Hematopoietic multipotent progenitor cell treated with erythropoietin and hydrocortisone succinate and interleukin-3 and kit ligand, for 4 days (in vitro differentiated cells): ENCODE measurements at regions not wholly inside any gene's neighbourhood (a gene's known extent, or its start where the extent isn't known, plus 50 kb on each side); places are given as distances from the start of the nearest gene placed in this dataset.
A peak's percentile ranks its signal among the peaks of the same experiment; 100 is the strongest.
"Not testable (repeated sequence)": the region's sequence is repeated elsewhere in the genome, so short reads cannot be mapped to it uniquely, and the experiment has no call there.

Experiments used
- DNase-seq: peaks from one replicate; pipeline ENCODE4 v3.0.0-alpha.2; 2015

DNA sequence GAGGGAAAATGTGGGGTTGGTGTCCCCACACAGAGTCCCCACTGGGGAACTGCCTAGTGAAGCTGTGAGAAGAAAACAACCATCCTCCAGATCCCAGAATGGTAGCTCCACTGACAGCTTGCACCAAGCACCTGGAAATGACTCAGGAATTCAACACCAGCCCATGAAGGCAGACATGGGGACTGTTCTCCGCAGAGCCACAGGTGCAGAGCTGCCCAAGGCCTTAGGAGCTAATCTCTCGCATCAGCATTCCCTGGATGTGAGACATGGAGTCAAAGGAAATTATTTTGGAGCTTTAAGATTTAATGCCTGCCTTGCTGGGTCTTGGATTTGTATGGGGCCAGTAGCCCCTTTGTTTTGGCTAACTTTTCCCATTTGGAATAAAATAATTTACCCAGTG lies 367.9 kb downstream of the FAM133A start:
- DNase-seq, result no peak

- no peak for DNase-seq
Measured at GRCh38 chrX:94045724-94046123, 371.7 kb downstream of the FAM133A start.

DNA sequence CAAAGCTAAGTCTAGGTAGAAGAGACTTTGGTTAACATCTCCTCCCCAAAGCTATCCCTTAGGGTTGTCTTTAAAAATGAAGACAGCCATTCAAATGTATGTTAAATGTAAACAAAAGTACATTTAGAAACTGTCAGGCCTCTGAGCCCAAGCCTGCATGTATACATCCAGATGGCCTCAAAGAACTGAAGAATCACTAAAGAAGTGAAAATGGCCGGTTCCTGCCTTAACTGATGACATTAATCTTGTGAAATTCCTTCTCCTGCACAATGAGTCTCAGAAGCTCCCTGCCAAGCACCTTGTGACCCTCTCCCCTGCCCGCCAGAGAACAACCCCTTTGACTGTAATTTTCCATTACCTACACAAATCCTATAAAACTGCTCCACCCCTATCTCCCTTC lies 377.9 kb downstream of the FAM133A start:
- no peak for DNase-seq

DNA sequence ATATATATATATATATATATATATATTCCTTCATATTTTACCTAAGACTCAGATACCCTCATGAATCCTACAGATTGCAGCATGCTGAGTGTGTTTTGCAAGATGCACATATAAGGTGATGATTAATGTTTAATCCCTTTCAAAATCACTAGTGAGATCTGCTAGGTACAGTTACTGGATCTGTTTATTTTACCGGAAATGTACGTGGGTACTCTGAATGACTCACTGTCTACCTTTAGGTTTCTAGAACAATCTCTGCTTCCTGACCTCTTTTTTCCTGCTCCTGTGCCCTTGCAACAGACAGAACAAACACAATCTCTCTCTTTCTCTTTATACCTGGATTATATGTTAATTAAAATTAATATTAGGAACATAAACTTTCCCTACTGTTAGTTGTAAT lies 379.6 kb downstream of the FAM133A start:
- DNase-seq, result no peak

- no peak for DNase-seq
Measured at GRCh38 chrX:94057385-94057784, 383.4 kb downstream of the FAM133A start.

DNA sequence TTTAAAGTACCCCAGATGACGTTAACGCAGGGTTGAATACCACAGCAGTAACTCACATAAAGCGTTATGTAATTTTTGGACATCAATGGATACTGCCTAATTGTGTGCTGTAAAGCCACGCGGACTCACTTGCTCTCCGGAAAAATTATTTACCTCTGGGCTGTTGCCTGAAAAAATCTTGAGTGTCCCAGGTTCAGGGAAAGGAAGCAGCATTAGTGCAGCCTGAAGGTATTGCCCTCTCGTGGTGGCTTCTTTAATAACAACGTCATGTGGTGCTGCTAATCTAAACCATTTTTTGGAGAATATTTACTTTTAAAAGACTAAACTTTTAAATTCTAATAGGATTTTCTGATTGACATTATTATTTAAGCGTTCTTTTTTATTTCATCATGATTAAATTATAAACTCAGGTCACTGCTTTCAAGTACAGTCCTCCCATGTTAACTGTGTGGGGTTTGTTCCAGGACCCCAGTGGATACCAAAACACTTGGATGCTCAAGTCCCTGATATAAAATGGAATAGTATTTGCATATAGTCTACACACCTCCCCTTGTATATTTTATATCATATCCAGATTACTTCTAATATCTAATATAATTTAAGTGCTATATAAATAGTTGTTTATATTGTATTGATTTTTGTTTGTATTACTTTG lies 384.8 kb downstream of the FAM133A start:
- peak; percentile 36 for DNase-seq

DNA sequence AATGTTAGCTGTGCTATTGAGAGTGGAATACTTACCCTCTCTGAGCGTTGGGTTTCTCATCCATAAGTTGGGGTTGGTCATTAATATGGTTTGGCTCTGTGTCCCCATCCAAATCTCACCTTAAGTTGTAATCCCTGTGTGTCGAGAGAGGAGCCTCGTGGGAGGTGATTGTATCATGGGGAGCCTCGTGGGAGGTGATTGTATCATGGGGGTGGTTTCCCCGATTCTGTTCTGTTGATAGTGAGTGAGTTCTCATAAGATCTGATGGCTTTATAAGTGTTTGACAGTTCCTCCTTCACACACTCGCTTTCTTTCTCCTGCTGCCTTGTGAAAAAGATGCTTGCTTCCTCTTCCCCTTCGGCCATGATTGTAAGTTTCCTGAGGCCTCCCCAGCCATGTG lies 391.1 kb downstream of the FAM133A start:
- DNase-seq, result no peak

GRCh38 chrX:94089149-94089548 lies 415.1 kb downstream of the FAM133A start:
- no peak for DNase-seq

- DNase-seq, result no peak
Measured at GRCh38 chrX:94097868-94098267, 423.9 kb downstream of the FAM133A start.

GRCh38 chrX:94107981-94108380 lies 434.0 kb downstream of the FAM133A start:
- peak; percentile 1 for DNase-seq

DNA sequence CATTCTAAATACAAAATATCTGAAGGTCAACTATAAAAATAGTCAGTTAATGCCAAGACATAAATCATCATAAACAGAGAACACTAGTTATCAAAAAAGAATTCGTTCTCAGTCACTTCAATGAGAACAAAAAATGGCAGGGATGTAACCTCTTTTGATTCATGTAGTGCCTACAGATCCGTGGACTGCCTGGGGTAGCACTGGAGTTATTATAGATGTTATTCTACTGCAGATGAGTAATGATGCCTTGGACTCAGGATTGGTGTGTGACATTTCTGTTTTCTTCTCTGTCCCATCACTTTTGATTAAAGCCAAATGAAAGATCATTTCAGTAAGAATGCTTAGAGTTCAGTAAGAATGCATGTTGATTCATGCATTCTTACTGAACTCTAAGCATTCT lies 440.4 kb downstream of the FAM133A start:
- no peak for DNase-seq

DNA sequence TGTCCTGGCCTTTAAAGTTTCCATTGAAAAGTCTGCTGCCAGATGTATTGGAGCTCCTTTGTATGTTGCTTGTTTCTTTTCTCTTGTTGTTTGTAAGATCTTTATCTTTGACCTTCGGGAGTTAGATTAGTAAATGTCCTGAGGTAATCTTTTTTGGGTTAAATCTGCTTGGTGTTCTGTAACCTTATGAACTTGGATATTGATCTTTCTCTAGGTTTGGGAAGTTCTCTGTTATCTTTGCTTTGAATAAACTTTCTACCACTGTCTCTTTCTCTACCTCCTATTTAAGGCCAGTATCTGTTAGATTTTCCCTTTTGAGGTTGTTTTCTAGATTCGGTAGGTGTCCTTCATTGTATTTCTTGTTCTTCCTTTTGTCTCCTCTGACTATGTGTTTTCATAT lies 447.8 kb downstream of the FAM133A start:
- DNase-seq, result no peak

- no peak for DNase-seq
Measured at GRCh38 chrX:94123062-94123461, 449.1 kb downstream of the FAM133A start.

DNA sequence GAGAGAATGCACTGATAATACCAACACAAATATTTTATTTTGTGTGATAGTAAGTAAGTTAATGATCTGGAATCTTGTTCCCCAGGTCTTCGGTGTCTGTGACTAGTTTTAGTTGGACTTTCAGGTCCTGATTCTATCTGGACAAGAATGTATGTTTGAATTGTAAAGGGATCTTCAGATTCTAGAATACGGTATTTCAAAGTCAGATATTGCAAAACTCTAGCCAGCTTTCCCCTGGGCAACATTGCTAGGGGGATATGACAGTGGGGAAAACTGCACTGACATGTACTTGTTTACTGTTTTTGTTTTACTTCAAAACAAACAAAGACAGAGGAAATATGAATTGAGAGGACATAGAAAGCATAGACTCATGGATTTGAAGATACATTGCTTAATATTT lies 489.0 kb downstream of the FAM133A start:
- DNase-seq, result no peak

DNA sequence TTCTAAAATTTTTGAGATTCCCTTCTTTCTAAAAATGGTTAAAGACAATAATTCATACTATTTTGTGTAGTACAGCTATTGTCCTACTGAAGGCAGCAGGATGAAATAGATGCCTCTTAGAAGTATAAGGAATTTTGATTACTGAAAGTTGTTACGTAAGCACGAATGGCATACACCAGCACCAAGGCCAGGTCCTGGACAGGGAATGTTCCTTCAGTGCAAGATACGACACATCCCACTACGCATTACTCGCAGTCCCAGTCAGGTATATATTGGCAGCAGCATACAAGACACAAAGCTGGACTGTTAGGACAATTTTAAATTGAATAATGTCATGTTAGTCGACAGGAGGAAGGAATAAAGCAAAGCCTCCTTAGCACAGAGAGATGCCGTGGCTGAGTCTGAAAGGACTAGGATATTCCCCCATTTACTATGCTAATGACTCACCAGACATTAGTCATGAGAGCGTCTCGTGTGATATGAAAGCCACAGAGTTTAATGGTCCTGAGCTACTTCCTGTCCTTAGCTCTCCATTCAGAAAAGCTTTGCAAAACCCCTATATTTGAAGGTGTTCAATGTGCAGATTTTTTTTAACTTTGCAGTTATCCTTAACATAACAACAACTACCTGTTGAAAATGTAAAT lies 504.3 kb downstream of the FAM133A start:
- DNase-seq, result peak; percentile 0

- DNase-seq, result peak; percentile 15
Measured at GRCh38 chrX:94204524-94204923, 530.5 kb downstream of the FAM133A start.

- DNase-seq, result no peak
Measured at GRCh38 chrX:94216738-94217137, 542.7 kb downstream of the FAM133A start.

GRCh38 chrX:94252211-94252610 lies 578.2 kb downstream of the FAM133A start:
- DNase-seq, result no peak

DNA sequence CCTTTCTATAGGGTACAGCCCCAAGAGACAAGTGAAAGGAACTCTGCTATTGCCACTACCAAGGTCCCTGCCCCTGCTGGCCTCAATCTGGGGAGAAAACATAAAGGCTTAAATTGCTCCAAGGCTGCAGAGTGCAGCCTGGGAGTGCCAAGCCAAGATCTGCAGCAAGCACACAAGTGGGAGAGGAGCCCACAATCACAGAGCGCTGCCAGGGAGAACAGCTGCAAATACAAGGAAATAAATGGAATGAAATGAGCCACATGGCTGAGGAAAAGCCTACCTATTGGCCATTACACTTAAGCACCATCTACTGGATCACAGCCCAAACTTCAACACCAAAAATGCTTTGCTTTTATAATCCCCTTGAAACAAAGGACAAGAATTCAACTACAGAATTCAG lies 582.4 kb downstream of the FAM133A start:
- no peak for DNase-seq

DNA sequence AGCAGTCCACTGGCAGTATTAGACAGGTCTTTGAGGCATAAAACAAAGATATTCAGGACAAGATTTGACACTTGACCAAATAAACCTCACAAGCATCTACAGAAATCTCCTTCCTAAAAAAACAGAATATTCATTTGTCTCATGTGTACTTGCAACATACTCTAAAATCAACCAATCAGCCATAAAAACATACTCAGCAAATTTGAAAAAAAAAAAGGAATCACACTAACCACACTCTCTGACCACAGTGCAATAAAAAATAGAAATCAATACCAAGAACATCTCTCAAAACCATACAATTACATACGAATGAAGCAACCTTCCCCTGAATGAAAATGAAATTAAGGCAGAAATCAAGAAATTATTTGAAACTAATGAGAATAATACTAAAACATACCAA lies 591.3 kb downstream of the FAM133A start:
- DNase-seq, result no peak

- peak; percentile 0 for DNase-seq
Measured at GRCh38 chrX:94288325-94288724, 614.3 kb downstream of the FAM133A start.

DNA sequence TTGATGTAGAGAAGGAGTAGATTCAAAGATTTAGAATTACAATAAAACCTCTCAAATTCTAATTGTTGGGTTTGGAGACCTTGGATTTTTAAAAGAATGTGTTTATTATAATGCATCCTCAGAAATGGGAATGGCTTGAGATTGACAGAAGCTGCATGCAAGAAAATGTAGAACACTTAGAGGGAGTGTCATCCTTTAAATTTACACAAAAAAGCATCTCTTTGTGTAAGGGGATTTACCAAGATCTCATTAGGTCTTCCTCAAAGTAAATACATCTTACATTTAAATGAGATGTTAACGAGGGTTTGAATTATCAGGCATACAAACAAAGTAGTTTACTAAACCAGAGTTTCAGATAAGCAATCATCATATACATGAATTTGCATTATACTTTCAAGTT lies 615.0 kb downstream of the FAM133A start:
- DNase-seq, result no peak

DNA sequence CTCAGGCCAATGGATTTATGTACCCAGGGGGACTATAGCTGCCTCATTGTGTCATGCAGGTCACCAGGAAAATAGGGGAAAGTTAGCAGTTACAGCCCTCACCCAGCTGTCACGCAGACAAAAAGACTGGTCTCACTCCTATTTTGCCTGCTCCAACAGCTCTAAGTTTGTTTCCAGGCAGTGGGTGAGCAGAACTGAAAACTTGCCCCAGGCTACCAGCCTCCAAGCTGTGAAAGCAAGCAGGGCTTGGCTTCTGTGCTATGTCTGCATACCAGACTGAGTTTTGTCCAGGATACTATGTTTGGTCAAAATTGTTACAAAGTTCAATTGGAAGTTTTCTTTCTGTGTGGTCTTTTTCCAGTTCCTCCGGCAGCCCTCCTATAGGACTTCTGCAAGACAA lies 628.4 kb downstream of the FAM133A start:
- no peak for DNase-seq

- DNase-seq, result no peak
Measured at GRCh38 chrX:94329182-94329581, 655.2 kb downstream of the FAM133A start.

- not testable (repeated sequence) for DNase-seq
Measured at GRCh38 chrX:94341730-94342129, 667.7 kb downstream of the FAM133A start.
